ENCODE measurements at regions not wholly inside any gene's neighbourhood (a gene's known extent, or its start where the extent isn't known, plus 50 kb on each side); places are given as distances from the start of the nearest gene placed in this dataset.

DNA sequence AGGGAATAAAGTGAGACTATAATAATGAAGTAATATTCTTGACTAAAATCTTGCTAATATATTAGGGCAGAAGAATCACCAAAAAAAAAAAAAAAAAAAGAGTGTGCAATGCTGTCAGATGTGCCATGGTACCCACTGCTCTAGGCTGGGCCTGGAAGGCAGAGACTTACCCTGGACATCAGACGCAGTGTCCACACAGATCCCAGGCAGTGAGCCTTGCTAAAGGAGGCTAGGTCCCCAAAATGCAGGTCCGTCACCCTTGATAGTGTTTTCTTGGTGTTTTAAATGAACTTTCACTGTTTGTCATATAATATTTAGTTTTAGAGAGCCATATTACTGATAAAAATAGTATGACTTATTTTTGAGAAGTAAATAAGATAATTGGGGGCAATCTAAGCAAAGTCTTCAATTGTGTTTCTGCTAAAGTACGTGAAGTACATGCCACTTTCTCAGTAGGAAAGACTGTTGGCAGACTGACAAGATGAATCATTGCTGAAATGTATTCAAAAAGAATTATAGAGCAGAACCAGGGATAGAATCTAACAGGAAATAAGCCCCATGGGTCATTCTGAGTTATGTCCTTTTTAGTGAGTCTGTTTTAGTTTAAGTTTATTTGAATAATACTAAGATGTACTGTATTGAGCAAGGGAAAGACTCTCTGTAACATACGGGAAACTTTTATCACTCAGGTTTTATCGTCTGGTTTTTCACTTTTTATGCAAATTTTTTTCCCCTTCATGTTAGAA is 74.6 kb upstream of the PDC start:
- peak; percentile 93 for DNase-seq (ENCODE audit: low read depth)
- H3K4me3 ChIP-seq (ENCODE audit: low read length): no peak overlapping the region
- TF ChIP-seq, protein P1, sequence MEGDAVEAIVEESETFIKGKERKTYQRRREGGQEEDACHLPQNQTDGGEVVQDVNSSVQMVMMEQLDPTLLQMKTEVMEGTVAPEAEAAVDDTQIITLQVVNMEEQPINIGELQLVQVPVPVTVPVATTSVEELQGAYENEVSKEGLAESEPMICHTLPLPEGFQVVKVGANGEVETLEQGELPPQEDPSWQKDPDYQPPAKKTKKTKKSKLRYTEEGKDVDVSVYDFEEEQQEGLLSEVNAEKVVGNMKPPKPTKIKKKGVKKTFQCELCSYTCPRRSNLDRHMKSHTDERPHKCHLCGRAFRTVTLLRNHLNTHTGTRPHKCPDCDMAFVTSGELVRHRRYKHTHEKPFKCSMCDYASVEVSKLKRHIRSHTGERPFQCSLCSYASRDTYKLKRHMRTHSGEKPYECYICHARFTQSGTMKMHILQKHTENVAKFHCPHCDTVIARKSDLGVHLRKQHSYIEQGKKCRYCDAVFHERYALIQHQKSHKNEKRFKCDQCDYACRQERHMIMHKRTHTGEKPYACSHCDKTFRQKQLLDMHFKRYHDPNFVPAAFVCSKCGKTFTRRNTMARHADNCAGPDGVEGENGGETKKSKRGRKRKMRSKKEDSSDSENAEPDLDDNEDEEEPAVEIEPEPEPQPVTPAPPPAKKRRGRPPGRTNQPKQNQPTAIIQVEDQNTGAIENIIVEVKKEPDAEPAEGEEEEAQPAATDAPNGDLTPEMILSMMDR (conservative IDR thresholded peaks at IDR 0.05; ENCODE audit: low read length): no peak

DNA sequence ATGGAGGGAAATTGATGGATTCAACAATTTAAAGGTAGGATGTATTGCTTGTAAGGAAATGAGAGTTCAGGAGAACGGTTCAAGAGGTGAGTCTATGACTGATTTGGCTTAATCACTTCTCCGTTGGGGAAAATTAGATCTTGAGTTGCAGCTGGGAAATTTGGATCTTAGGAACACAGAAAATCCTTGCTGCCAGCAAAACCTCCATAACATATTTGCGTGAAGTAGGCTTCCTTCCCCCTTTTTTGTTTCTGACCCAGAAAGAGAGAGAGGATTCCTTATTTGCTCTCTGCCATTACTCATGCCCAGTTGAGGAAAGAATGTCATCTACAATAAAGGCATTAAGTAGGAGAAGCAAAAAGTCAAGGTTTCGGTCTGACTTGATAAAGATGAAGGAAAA is 73.5 kb upstream of the PDC start:
- no peak overlapping the region for H3K4me3 ChIP-seq (ENCODE audit: low read length)
- TF ChIP-seq, protein P1 (conservative IDR thresholded peaks at IDR 0.05; ENCODE audit: low read length): no peak
- no peak for DNase-seq (ENCODE audit: low read depth)

DNA sequence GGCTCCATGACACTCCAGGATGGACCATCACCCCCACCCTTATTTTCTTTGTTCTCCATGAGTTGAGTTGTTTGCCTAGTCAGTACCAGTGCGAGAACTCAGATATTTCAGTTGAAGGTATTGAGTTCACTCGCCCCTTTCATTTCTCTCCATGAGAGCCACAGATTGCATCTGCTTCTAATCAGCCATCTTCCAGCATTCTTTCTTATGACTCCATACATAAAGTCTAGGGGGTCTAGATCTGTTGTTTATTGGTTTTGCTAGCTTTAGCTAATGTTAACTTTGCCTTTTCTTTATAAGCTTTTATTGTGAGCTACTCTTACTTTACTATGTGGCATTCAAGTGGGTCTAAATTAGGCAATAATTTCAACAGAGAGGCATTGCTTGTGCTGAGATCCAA is 71.6 kb upstream of the PDC start:
- peak; percentile 30 for DNase-seq (ENCODE audit: low read depth)
- TF ChIP-seq, protein P1 (conservative IDR thresholded peaks at IDR 0.05; ENCODE audit: low read length): no peak
- H3K4me3 ChIP-seq (ENCODE audit: low read length): no peak overlapping the region

DNA sequence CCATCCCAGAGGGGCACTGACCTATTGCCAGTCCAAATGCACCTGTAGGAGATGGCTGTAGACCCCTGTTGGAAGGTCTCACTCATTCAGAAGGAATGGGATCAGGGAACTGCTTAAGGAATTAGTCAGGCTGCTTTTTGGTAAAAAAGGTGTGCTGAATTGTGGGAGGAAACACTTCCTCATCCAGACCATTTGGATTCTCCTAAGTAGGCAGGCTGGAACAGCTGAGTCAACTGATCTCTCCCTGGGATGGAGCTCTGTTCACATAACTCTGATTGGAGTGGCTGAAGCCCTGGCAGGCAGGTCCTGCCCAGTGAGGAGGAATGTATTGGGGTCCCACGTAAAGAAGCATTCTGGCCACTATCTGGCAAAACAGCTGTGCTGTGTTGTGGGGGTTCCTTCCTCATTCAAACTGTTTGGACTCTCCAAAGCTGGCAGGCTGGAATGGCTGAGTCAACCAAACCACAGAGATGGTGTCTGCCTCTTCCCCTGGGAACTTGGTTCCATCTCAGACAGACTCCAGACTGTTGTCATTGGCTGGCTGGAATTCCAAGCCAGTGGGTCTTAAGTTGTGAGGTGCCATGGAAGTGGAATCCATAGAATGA is 70.7 kb upstream of the PDC start:
- DNase-seq (ENCODE audit: low read depth): peak; percentile 70
- H3K4me3 ChIP-seq (ENCODE audit: low read length): no peak overlapping the region
- TF ChIP-seq, protein P1 (conservative IDR thresholded peaks at IDR 0.05; ENCODE audit: low read length): no peak

DNA sequence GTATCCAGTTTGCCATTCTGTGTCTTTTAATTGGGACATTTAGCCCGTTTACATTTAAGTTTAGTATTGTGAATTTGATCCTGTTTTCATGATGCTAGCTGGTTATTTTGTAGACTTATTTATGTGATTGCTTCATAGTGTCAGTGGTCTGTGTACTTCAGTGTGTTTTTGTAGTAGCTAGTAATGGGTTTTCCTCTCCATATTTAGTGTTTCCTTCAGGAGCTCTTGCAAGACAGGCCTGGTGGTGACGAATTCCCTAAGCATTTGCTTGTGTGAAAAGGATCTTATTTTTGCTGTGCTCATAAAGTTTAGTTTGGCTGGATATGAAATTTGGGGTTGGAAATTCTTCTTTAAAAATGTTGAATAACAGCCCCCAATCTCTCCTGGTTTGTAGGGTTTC is 69.2 kb upstream of the PDC start:
- DNase-seq (ENCODE audit: low read depth): peak; percentile 43
- TF ChIP-seq, protein P1 (conservative IDR thresholded peaks at IDR 0.05; ENCODE audit: low read length): no peak
- no peak overlapping the region for H3K4me3 ChIP-seq (ENCODE audit: low read length)

DNA sequence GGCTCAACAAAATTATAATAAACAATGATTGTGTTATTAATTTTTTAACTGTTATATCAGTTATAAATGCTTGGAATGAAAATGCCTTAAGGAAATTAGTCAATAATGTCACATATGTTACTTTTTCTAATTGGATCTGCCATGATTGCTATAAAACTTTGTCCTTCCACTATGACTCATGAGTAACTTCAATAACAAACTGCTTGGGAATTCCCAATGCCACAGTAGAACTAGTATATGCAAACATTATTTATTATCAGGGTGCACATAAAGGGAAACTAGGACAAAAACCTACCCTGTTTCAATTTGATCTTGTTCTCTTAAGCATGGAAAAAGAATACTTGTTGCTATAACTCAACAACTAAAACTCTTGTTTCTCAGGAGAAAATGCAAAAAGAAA is 59.1 kb upstream of the PDC start:
- TF ChIP-seq, protein P1 (conservative IDR thresholded peaks at IDR 0.05; ENCODE audit: low read length): no peak
- DNase-seq (ENCODE audit: low read depth): no peak
- no peak overlapping the region for H3K4me3 ChIP-seq (ENCODE audit: low read length)

DNA sequence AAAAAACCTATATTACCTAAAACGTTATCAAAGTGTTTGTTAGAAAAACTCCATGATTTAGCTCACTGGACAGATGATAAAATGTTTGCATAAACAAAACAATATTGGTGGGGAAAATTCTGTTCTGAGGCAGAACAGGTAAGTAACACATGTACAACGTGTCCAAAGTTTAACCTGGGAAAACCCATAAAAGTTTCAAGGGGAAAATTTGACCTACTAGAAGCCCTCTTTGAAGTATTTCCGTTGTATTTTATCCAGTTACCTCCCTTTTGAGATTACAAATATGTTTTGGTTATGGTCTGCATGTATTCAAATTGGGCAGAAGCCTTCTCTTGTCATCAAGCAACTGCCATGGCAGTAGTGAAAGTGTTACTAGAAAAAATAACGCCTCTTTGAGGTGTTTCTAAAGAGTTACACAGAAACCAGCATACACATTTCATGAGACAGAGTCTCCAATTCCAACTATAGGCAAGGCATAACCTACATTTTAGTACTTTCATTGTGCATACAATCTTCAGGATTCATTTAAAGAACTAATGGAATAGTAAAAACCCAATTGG is 58.0 kb upstream of the PDC start:
- no peak for DNase-seq (ENCODE audit: low read depth)
- no peak overlapping the region for H3K4me3 ChIP-seq (ENCODE audit: low read length)
- TF ChIP-seq, protein P1 (conservative IDR thresholded peaks at IDR 0.05; ENCODE audit: low read length): no peak
